Nephron progenitor cell (in vitro differentiated cells): ENCODE measurements at regions not wholly inside any gene's neighbourhood (a gene's known extent, or its start where the extent isn't known, plus 50 kb on each side); places are given as distances from the start of the nearest gene placed in this dataset.

Experiments used
- DNase-seq: peaks from one replicate; pipeline ENCODE4 v3.0.0; 2021
- H3K27ac Mint-ChIP-seq: 2 replicates; pipeline ENCODE4 v1.8.0; 2021; ENCODE audit warnings: mild to moderate bottlenecking, moderate library complexity, mixed read lengths
- H3K27me3 Mint-ChIP-seq: 2 replicates; pipeline ENCODE4 v1.8.0; 2021; ENCODE audit warnings: mild to moderate bottlenecking, low read depth, mixed read lengths; ENCODE audit not compliant: poor library complexity
- H3K36me3 Mint-ChIP-seq: 2 replicates; pipeline ENCODE4 v1.8.0; 2021; ENCODE audit warnings: low read depth, mixed read lengths
- H3K4me1 Mint-ChIP-seq: 2 replicates; pipeline ENCODE4 v1.8.0; 2021; ENCODE audit warnings: mixed read lengths
- H3K4me3 Mint-ChIP-seq: 2 replicates; pipeline ENCODE4 v1.8.0; 2021; ENCODE audit warnings: mild to moderate bottlenecking, moderate library complexity, mixed read lengths
- H3K9me3 Mint-ChIP-seq: 2 replicates; pipeline ENCODE4 v1.8.0; 2021; ENCODE audit warnings: mild to moderate bottlenecking, moderate library complexity, mixed read lengths
- TF ChIP-seq, protein P1 (sequence below): fragments of 200-600 bp; sonication (generic); IDR thresholded peaks from 2 replicates; pipeline ENCODE4 v1.5.0; 2021; ENCODE audit warnings: antibody characterized with exemption

DNA sequence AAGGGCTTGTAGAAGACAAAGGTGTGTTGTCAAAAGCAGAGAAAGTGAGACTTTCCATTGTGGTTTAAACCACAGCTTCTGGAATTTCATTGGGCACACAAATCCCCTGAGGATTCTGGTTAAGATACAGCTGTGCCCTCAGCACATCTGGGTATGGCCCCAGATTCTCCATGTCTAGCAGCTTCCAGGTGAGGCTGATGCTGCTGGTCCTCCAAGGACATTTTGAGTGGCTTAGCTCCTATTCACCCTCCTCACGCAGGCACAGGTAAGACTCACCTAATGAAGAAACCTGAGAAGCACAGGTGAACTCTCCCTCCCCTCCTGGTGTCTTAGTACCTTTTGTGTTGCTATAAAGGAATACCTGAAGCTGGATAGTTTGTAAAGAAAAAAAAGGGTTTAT lies 88.9 kb upstream of the IGLL5 start:
- TF ChIP-seq, protein P1, sequence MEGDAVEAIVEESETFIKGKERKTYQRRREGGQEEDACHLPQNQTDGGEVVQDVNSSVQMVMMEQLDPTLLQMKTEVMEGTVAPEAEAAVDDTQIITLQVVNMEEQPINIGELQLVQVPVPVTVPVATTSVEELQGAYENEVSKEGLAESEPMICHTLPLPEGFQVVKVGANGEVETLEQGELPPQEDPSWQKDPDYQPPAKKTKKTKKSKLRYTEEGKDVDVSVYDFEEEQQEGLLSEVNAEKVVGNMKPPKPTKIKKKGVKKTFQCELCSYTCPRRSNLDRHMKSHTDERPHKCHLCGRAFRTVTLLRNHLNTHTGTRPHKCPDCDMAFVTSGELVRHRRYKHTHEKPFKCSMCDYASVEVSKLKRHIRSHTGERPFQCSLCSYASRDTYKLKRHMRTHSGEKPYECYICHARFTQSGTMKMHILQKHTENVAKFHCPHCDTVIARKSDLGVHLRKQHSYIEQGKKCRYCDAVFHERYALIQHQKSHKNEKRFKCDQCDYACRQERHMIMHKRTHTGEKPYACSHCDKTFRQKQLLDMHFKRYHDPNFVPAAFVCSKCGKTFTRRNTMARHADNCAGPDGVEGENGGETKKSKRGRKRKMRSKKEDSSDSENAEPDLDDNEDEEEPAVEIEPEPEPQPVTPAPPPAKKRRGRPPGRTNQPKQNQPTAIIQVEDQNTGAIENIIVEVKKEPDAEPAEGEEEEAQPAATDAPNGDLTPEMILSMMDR: no peak
- Mint-ChIP-seq H3K4me3 (no peak overlapping the region), H3K4me1 (no peaks in the 10 kb centered on the region), H3K27me3 (peaks cover 46% of the 10 kb centered on the region), H3K27ac (no peak overlapping the region), H3K9me3 (no peaks in the 10 kb centered on the region), H3K36me3 (no peaks in the 10 kb centered on the region)
- no peak for DNase-seq

DNA sequence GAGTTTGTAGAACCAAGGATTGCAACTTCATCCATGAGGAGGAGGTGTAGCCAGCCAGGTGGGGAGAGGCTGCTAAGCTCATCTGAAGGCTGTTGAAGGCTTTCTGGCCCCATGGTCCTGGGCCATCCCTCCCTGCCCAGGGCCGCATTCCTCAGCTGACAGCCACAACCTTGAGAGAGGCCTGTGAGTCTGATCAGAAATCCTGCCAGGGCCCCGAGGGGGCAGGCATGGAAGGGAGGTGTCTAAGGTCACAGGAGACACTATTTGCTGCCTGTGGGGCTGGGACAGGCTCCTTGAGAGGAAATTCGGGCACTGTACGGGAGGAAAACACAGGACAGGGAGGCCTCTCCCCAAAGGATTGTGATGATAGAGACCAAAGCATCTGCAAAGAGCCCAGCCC lies 88.1 kb upstream of the IGLL5 start:
- no peak for DNase-seq
- Mint-ChIP-seq H3K9me3 (no peaks in the 10 kb centered on the region), H3K4me1 (no peaks in the 10 kb centered on the region), H3K4me3 (no peak overlapping the region), H3K27me3 (peaks cover 48% of the 10 kb centered on the region), H3K36me3 (no peaks in the 10 kb centered on the region), H3K27ac (no peak overlapping the region)
- TF ChIP-seq, protein P1: no peak

DNA sequence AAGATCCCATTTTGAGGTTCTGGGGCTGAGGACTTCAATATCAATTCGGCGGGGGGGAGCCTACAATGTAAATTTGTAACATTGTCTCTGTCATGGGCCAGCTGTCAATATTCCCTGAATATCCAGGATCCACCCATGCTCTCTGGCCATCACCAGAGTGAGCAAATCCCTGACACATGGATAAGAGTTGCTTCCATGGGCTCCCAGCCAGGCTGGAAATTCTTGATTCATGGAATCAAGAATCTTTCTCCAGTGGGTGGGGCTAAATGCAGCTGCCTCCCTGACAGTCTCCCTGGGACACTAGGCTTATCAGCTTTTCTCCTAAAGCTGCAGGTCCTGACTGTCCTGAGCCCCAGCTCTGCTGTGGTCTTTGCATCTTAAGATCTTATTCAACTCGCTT lies 86.9 kb upstream of the IGLL5 start:
- no peaks in the 10 kb centered on the region for H3K4me1 Mint-ChIP-seq
- H3K27ac Mint-ChIP-seq: no peak overlapping the region
- H3K9me3 Mint-ChIP-seq: no peaks in the 10 kb centered on the region
- H3K27me3 Mint-ChIP-seq: peaks cover 48% of the 10 kb centered on the region
- no peak for DNase-seq
- TF ChIP-seq, protein P1: no peak
- no peaks in the 10 kb centered on the region for H3K36me3 Mint-ChIP-seq
- no peak overlapping the region for H3K4me3 Mint-ChIP-seq

DNA sequence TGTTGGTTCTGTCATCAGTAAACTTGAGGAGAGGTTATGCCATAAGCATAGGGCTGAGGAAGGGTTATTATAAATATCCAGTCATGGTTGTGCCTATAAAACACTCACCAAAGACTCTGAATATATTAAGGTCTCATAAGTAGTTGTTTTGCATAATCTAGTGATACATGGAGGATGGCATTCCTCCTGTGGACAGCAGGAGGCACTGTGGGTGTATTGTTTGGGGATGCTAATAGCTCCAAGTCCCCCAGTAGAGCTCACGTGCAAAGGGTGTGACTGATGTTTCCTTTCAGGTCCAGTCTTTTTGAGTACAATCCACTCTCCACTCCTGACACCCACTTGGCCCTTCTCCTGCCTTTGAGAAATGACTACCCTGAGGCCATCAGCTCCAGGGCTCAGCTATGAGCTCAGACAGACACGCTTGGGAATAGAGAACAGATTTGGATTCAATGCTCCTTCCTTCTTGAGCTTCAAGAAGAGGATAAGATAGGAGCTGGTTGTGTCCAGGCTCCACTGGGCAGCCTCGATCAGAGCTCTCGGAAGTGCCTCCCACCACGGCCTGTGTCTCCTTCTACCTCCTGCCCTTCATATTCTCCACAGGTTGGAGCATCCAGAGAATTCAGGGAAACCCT lies 85.2 kb upstream of the IGLL5 start:
- H3K27ac Mint-ChIP-seq: no peak overlapping the region
- TF ChIP-seq, protein P1: peak; percentile 25
- no peaks in the 10 kb centered on the region for H3K36me3 Mint-ChIP-seq
- peaks cover 61% of the 10 kb centered on the region for H3K27me3 Mint-ChIP-seq
- H3K4me3 Mint-ChIP-seq: no peak overlapping the region
- H3K4me1 Mint-ChIP-seq: no peaks in the 10 kb centered on the region
- no peak for DNase-seq
- no peaks in the 10 kb centered on the region for H3K9me3 Mint-ChIP-seq

DNA sequence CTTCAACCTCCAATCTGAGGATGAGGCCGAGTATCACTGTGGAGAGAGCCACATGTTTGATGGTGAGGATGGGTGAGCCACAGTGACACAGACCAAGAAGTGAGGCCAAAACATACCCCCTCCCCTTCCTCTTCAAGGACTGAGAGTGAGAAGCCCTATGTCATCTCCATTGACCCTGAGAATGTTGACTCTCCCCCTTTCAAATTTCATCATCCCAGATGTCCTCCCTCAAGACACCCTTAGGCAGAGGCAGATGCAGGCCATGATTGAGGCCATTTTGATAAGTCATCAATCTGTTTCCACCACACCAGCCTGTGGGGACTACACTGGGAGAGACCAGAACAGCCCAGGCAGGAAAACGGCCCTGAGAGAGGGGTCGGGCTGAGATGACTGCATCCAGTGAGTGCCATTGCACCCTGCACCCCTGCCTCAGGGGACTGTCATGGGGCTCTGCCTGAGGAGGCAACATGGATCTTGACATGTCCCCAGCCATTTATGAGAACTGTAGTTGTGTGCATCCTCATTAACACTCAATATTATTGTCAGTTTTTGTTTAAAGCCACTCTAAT lies 84.2 kb upstream of the IGLL5 start:
- Mint-ChIP-seq H3K9me3 (no peaks in the 10 kb centered on the region), H3K27me3 (peaks cover 67% of the 10 kb centered on the region), H3K36me3 (no peaks in the 10 kb centered on the region), H3K4me1 (no peaks in the 10 kb centered on the region), H3K4me3 (no peak overlapping the region), H3K27ac (no peak overlapping the region)
- DNase-seq: no peak
- TF ChIP-seq, protein P1: no peak

DNA sequence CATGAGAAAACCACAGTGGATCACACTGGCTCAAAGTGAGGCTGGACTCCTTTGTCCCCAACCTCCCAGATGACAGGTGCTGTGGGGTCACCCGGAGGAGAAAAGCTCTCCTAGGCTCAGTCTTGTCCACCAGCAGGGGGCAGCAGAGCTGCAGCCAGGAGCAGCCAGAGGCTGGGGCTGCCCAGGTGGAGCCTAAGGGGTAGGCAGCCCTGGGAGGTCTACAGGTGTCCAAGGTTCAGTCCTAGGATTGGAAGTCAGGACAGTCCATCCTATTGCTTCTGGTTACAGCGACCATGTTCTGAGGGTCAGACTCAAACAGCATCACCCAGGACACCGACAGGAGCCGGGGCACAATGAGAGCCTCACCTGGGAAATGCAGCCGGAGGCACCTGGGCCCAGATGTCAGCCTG lies 77.6 kb upstream of the IGLL5 start:
- DNase-seq: peak; percentile 79
- Mint-ChIP-seq H3K9me3 (no peaks in the 10 kb centered on the region), H3K4me3 (no peak overlapping the region), H3K27ac (no peak overlapping the region), H3K36me3 (no peaks in the 10 kb centered on the region), H3K4me1 (no peaks in the 10 kb centered on the region), H3K27me3 (peaks cover 70% of the 10 kb centered on the region)
- TF ChIP-seq, protein P1: peak; percentile 93
